Ishikawa (cell line): ENCODE measurements at regions not wholly inside any gene's neighbourhood (a gene's known extent, or its start where the extent isn't known, plus 50 kb on each side); places are given as distances from the start of the nearest gene placed in this dataset.

ENCODE experiments used
- CEBPB ChIP-seq: IDR thresholded peaks from 2 replicates; pipeline ENCODE4 v1.6.1; 2012
- CREB1 ChIP-seq: IDR thresholded peaks from 2 replicates; pipeline ENCODE4 v1.6.1; 2012; ENCODE audit warnings: low read depth
- EGR1 ChIP-seq: IDR thresholded peaks from 2 replicates; pipeline ENCODE4 v1.6.1; 2012
- EP300 ChIP-seq: IDR thresholded peaks from 2 replicates; pipeline ENCODE4 v1.6.1; 2012; ENCODE audit warnings: borderline replicate concordance
- FOXM1 ChIP-seq: IDR thresholded peaks from 2 replicates; pipeline ENCODE4 v1.6.1; 2012; ENCODE audit warnings: low read depth, borderline replicate concordance
- NFIC ChIP-seq: IDR thresholded peaks from 2 replicates; pipeline ENCODE4 v1.6.1; 2012
- RAD21 ChIP-seq: IDR thresholded peaks from 2 replicates; pipeline ENCODE4 v1.6.1; 2012; ENCODE audit warnings: low read depth
- TAF1 ChIP-seq: IDR thresholded peaks from 2 replicates; pipeline ENCODE4 v1.6.1; 2012; ENCODE audit warnings: low read depth, mild to moderate bottlenecking
- TCF12 ChIP-seq: IDR thresholded peaks from 2 replicates; pipeline ENCODE4 v1.6.1; 2012; ENCODE audit warnings: low read depth
- TEAD4 ChIP-seq: IDR thresholded peaks from 2 replicates; pipeline ENCODE4 v1.6.1; 2012
- YY1 ChIP-seq: IDR thresholded peaks from 2 replicates; pipeline ENCODE4 v1.6.1; 2012; ENCODE audit warnings: low read depth
- ZBTB7A ChIP-seq: IDR thresholded peaks from 2 replicates; pipeline ENCODE4 v1.6.1; 2012; ENCODE audit warnings: low read depth
- TF ChIP-seq, protein P1 (sequence below): IDR thresholded peaks from 2 replicates; pipeline ENCODE4 v1.6.1; 2012; ENCODE audit warnings: low read depth, mild to moderate bottlenecking
- TF ChIP-seq, protein P2 (sequence below): IDR thresholded peaks from 2 replicates; pipeline ENCODE4 v1.6.1; 2012
- TF ChIP-seq, protein P3 (sequence below): IDR thresholded peaks from 2 replicates; pipeline ENCODE4 v1.6.1; 2012

DNA sequence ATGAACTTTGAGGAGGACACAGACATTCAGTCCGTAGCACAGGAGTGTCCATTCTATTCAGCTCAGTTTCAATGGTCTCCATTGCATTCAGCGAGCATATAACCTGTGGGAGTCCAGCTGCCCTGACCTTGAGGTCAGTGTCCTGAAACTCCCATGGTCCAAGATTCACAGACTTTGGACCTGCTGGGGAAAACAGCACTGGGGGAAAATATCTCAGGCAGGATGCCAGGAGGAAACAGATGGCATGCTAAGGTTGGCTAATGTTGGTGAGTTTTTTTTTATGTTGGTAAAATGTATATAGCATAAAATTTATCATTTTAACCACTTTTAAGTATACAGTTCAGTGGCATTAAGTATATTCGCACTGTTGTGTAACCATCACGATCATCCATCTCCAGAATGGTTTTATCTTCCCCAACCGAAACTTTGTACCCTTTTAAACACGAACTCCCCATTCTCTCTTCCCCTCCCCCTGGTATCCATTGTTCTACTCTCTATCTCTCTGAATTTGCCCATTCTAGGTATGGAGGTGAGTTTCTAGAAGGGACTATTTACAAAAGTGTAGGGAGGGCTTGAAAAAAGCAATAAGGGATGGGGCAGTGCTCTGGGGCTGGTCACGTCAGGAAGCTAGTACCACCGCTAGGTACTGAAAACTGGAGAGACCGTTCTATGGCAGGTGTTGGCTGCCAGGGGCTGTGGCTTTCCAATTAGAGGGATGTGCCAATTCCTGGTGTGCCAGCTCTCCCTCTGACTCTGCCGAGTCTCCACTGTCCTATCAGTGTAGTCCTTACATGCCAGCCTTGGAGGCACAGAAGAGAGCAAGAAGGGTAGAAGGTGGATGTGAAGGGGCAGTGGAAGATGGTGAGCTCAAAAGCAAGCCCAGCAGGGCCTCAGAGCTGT lies 85.3 kb downstream of the FOXD2 start:
- TF ChIP-seq CEBPB (no peak), YY1 (no peak), EP300 (no peak), CREB1 (no peak), NFIC (no peak), TAF1 (no peak), EGR1 (no peak), FOXM1 (no peak), TCF12 (no peak), TEAD4 (no peak), RAD21 (no peak)
- TF ChIP-seq, protein P1, sequence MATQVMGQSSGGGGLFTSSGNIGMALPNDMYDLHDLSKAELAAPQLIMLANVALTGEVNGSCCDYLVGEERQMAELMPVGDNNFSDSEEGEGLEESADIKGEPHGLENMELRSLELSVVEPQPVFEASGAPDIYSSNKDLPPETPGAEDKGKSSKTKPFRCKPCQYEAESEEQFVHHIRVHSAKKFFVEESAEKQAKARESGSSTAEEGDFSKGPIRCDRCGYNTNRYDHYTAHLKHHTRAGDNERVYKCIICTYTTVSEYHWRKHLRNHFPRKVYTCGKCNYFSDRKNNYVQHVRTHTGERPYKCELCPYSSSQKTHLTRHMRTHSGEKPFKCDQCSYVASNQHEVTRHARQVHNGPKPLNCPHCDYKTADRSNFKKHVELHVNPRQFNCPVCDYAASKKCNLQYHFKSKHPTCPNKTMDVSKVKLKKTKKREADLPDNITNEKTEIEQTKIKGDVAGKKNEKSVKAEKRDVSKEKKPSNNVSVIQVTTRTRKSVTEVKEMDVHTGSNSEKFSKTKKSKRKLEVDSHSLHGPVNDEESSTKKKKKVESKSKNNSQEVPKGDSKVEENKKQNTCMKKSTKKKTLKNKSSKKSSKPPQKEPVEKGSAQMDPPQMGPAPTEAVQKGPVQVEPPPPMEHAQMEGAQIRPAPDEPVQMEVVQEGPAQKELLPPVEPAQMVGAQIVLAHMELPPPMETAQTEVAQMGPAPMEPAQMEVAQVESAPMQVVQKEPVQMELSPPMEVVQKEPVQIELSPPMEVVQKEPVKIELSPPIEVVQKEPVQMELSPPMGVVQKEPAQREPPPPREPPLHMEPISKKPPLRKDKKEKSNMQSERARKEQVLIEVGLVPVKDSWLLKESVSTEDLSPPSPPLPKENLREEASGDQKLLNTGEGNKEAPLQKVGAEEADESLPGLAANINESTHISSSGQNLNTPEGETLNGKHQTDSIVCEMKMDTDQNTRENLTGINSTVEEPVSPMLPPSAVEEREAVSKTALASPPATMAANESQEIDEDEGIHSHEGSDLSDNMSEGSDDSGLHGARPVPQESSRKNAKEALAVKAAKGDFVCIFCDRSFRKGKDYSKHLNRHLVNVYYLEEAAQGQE, result no peak
- TF ChIP-seq, protein P2, sequence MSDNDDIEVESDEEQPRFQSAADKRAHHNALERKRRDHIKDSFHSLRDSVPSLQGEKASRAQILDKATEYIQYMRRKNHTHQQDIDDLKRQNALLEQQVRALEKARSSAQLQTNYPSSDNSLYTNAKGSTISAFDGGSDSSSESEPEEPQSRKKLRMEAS, result no peak
- TF ChIP-seq, protein P3, sequence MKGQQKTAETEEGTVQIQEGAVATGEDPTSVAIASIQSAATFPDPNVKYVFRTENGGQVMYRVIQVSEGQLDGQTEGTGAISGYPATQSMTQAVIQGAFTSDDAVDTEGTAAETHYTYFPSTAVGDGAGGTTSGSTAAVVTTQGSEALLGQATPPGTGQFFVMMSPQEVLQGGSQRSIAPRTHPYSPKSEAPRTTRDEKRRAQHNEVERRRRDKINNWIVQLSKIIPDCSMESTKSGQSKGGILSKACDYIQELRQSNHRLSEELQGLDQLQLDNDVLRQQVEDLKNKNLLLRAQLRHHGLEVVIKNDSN, result no peak

DNA sequence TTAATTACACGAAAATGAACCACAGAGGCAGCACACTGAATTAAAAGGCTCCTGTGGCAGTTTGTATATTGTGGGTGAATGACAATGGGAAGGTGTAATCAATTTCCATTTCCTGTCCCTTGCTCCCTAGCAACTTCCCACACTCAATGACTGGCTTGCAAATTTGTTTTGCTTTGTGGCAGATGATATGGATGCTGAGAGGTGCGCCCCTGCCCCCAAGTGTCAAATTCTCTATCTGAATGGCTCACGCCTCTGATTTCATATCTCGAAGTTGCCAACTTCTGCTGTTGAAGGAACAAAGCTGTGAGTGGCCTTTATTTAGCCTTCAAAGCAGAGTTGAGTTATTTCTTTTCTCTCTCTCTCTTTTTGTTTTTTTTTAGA lies 86.0 kb downstream of the FOXD2 start:
- no peak for TF ChIP-seq TCF12
- no peak for TF ChIP-seq EP300
- TF ChIP-seq ZBTB7A, result no peak
- TF ChIP-seq YY1, result no peak
- no peak for TF ChIP-seq TEAD4
- no peak for TF ChIP-seq TAF1

DNA sequence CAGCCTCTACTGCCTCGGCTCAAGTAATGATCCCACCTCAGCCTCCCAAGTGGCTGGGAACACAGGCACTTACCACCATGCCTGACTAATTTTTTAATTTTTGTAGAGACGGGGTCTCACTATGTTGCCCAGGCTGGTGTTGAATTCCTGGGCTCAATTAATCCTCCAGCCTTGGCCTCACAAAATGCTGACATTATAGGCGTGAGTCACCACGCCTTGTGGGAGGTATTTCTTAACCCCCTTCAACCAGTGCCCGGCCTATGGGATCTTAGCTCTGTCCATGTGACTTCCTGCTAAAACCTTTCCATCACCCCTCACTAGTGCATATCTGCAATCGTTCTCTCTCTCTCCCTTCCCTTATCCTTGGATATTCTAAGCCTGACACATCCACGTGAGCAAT lies 86.4 kb downstream of the FOXD2 start:
- TF ChIP-seq, protein P1, result no peak
- TF ChIP-seq, protein P2, result no peak
- TF ChIP-seq EGR1 (no peak), EP300 (no peak)

DNA sequence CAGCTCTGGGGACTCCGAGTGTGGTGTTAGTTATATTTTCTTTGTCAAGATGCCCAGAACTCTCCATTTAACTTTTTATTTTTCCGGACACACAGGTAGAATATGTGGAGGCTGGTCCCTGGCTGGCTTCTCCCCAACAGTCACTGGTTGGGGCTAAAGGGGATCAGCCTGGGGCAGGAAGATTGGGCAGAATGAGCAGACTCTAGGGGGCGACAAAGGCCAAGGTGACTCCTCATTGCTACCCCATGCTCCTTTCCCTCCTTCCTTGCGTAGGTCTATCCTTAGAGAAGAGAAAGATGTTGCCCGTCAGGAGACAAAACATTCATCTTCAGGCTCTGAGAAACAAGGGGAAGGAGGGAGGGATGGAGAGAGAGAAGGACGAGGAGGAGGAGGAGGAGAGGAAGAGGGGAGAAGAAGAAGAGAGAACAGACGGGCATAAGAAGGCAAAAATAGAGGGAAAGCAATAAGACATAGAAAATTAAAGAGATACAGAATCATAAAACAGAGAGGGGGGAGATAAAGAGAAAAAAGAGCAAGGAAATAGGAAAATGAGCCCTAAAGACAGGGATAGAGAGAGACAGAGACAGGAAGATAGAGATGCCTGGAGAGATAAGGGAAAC lies 89.9 kb downstream of the FOXD2 start:
- TF ChIP-seq EP300 (no peak), RAD21 (peak; percentile 49), YY1 (no peak)

DNA sequence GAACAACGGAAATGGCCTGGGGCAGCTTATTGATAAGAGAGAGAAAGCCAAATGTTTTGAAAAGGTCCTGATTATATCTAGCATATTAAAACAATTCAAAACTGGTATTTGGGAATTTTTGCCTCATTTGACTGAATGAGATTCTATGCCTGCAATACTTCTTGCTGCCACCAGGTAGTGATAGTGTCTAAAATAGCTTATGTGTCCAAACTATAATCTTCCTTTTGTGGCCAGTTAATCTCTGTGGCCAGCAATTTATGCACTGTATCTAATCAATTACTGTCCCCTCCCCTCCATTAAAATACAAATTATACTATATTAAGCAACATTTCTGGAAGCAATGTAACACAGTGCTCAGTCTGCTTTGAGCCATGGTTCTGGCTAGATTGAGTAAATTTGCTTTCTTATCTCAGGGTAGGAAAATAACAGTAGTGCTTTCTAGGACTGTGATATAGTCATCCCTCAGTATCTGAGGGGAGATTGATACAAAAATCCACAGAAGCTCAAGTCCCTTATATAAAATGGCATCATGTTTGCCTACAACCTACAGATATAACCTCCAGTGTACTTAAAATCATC lies 91.8 kb downstream of the FOXD2 start:
- TF ChIP-seq RAD21 (peak; percentile 34; the same call in 1 of the 2 replicates), EP300 (no peak)

DNA sequence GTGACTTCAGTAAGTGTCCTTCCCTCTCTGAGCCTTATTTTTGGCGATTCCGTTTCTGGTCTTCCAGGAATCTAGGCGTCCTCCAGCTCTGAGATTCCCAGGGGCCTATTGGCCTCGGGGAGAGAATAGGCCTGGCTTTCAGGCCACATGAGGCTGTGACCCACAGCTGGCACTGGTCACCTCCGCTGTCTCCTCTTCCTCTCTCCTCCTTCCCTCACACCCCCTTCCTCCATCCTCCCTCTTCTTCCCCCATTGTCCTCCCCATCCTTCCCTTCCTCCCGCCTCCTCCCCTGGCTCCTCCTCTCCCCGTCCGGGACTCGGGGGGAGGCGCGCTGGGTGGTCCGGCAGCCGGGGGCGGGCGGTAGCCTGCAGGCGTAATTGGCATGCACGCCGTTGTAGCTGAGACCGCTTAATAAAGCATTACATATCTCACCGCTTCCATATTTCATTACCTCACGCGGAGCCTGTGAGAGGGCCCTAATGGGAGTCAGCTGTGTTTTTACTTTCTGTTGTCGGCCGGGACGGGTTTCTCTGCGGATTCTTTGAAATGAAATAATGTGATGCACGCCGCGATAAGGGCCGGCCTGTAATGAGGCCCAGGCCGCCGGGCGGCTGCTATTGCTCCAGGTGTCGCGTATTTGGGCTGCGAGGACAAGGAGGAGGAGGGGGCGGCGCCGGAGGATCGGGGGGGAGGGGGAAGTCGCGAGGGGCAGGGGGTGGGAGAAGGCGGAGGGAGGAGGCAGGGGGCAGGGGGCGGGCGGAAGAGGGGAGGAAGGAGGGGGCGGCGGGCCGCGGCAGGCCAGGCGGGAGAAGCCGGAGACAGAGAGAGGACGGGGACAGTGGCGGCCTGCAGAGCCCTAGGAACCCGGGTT lies 95.3 kb downstream of the FOXD2 start:
- TF ChIP-seq TCF12 (no peak), FOXM1 (no peak), RAD21 (no peak), CEBPB (no peak), EP300 (no peak), ZBTB7A (no peak), TAF1 (no peak), NFIC (no peak), TEAD4 (no peak), YY1 (no peak), EGR1 (no peak), CREB1 (no peak)
- TF ChIP-seq, protein P2, result no peak
- TF ChIP-seq, protein P3, result no peak
- TF ChIP-seq, protein P1, result no peak
